ENCODE measurements at regions not wholly inside any gene's neighbourhood (a gene's known extent, or its start where the extent isn't known, plus 50 kb on each side); places are given as distances from the start of the nearest gene placed in this dataset.

DNA sequence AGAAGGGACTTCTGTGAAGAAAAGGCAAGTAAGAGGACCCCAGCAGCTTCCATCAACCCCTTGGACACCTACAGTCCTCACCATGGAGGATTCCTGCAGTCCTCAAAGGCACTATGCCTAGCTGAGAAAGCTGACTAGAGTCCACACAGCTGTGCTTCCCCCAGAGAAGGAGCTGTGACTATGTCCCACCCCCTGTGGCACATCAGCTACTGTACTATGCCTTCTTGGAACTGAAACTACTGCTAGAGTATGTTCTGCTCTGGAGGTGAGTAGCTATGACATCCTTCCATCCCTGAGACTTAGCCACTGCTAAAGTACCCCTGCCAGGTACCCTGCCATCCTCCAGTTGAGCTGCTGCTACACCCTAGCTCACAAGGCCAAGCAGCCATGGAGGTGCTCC lies 690.2 kb upstream of the CHAC2 start:
- no peak for TF ChIP-seq EZH2phosphoT487 (IDR thresholded peaks at IDR 0.05; ENCODE audit: borderline replicate concordance, low read length)
- TF ChIP-seq, protein P1, sequence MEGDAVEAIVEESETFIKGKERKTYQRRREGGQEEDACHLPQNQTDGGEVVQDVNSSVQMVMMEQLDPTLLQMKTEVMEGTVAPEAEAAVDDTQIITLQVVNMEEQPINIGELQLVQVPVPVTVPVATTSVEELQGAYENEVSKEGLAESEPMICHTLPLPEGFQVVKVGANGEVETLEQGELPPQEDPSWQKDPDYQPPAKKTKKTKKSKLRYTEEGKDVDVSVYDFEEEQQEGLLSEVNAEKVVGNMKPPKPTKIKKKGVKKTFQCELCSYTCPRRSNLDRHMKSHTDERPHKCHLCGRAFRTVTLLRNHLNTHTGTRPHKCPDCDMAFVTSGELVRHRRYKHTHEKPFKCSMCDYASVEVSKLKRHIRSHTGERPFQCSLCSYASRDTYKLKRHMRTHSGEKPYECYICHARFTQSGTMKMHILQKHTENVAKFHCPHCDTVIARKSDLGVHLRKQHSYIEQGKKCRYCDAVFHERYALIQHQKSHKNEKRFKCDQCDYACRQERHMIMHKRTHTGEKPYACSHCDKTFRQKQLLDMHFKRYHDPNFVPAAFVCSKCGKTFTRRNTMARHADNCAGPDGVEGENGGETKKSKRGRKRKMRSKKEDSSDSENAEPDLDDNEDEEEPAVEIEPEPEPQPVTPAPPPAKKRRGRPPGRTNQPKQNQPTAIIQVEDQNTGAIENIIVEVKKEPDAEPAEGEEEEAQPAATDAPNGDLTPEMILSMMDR (IDR thresholded peaks at IDR 0.05; ENCODE audit: low read depth, low read length, poor library complexity, severe bottlenecking): no peak

Data from DOHH2 (cell line).